HepG2 (cell line): ENCODE measurements at regions not wholly inside any gene's neighbourhood (a gene's known extent, or its start where the extent isn't known, plus 50 kb on each side); places are given as distances from the start of the nearest gene placed in this dataset.

Experiments
- CEBPG ChIP-seq: IDR thresholded peaks from 2 replicates; pipeline ENCODE4 v1.6.1; 2016
- FOXA3 ChIP-seq: IDR thresholded peaks from 2 replicates; pipeline ENCODE4 v1.6.1; 2016; ENCODE audit warnings: missing genetic modification reagents, missing compliant biosample characterization
- NFE2L1 ChIP-seq: sonication (generic); formaldehyde crosslinking; IDR thresholded peaks from 2 replicates; pipeline ENCODE4 v1.4.0; 2020; ENCODE audit warnings: missing genetic modification reagents, mild to moderate bottlenecking, borderline replicate concordance
- PCBP1 ChIP-seq: fragments of 200-400 bp; formaldehyde crosslinking; IDR thresholded peaks from 2 replicates; pipeline ENCODE4 v1.6.1; 2017; ENCODE audit warnings: mild to moderate bottlenecking, low read depth, low read length, borderline replicate concordance
- SMAD3 ChIP-seq: sonication (generic); formaldehyde crosslinking; IDR thresholded peaks from 2 replicates; pipeline ENCODE4 v1.4.0; 2020; ENCODE audit warnings: missing genetic modification reagents
- ZNF383 ChIP-seq: sonication (generic); formaldehyde crosslinking; IDR thresholded peaks from 2 replicates; pipeline ENCODE4 v1.4.0; 2020; ENCODE audit warnings: missing genetic modification reagents, mild to moderate bottlenecking, borderline replicate concordance
- ZNF572 ChIP-seq: sonication (generic); formaldehyde crosslinking; IDR thresholded peaks from 2 replicates; pipeline ENCODE4 v1.5.1; 2020; ENCODE audit warnings: mild to moderate bottlenecking, missing genetic modification reagents
- ZNF616 ChIP-seq: sonication (generic); formaldehyde crosslinking; IDR thresholded peaks from 2 replicates; pipeline ENCODE4 v1.5.0; 2020; ENCODE audit warnings: low read depth, mild to moderate bottlenecking, missing genetic modification reagents
- TF ChIP-seq, protein P1 (sequence below): sonication (generic); formaldehyde crosslinking; IDR thresholded peaks from 2 replicates; pipeline ENCODE4 v1.8.1; 2023; ENCODE audit warnings: missing genetic modification reagents, inconsistent platforms, borderline replicate concordance
- TF ChIP-seq, protein P2 (sequence below): sonication (generic); formaldehyde crosslinking; IDR thresholded peaks from 2 replicates; pipeline ENCODE4 v1.5.0; 2020; ENCODE audit warnings: mild to moderate bottlenecking, missing genetic modification reagents, moderate library complexity
- TF ChIP-seq, protein P3 (sequence below), 2 experiments: IDR thresholded peaks; 2 replicates each; pipeline ENCODE4 v1.6.1; 2011 to 2012; ENCODE audit warnings: low read length in 2 of 2, borderline replicate concordance in 1 of 2, low read depth in 1 of 2, mild to moderate bottlenecking in 1 of 2, moderate library complexity in 1 of 2
- TF ChIP-seq, protein P4 (sequence below): sonication (generic); formaldehyde crosslinking; IDR thresholded peaks from 2 replicates; pipeline ENCODE4 v1.4.0; 2020; ENCODE audit warnings: missing genetic modification reagents, mild to moderate bottlenecking, borderline replicate concordance

DNA sequence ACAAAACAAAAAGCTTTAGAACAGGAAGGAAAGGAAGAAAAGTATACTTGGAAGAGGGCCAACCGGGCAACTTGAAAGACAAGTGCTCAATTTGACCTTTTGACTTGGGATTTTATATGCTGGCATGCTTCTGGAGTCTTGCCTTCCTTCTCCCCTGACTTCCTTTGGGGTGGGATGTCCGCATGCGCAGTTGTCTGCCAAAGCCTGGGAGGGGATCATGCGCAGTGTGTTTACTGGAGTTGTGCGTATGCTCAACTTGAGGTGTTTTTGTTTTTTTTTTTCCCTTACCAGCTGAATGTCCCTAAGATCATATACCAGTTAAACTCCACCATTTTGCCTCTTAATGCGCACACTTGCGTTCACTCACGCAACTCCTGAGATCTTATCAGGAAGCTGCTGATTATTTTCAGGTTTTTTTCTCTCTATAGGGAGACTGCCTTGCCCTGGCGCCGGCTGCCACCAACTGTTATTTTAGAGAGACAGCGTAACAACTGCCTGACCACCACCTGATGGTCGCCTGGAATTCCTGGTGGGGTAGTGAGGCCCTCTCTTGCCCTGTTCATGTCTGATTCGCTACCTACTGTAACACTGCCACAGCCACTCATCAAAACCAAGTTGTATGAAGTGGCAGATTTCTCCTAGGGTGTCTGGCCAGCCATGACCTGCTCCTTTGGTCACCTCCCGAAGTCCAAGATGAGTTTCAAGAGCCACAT, 138.7 kb upstream of the ZNF644 start:
- TF ChIP-seq, protein P1, sequence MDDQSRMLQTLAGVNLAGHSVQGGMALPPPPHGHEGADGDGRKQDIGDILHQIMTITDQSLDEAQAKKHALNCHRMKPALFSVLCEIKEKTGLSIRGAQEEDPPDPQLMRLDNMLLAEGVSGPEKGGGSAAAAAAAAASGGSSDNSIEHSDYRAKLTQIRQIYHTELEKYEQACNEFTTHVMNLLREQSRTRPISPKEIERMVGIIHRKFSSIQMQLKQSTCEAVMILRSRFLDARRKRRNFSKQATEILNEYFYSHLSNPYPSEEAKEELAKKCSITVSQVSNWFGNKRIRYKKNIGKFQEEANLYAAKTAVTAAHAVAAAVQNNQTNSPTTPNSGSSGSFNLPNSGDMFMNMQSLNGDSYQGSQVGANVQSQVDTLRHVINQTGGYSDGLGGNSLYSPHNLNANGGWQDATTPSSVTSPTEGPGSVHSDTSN, result no peak
- TF ChIP-seq, protein P2, sequence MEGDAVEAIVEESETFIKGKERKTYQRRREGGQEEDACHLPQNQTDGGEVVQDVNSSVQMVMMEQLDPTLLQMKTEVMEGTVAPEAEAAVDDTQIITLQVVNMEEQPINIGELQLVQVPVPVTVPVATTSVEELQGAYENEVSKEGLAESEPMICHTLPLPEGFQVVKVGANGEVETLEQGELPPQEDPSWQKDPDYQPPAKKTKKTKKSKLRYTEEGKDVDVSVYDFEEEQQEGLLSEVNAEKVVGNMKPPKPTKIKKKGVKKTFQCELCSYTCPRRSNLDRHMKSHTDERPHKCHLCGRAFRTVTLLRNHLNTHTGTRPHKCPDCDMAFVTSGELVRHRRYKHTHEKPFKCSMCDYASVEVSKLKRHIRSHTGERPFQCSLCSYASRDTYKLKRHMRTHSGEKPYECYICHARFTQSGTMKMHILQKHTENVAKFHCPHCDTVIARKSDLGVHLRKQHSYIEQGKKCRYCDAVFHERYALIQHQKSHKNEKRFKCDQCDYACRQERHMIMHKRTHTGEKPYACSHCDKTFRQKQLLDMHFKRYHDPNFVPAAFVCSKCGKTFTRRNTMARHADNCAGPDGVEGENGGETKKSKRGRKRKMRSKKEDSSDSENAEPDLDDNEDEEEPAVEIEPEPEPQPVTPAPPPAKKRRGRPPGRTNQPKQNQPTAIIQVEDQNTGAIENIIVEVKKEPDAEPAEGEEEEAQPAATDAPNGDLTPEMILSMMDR (CRISPR knock-in tag), result no peak
- TF ChIP-seq NFE2L1 (CRISPR knock-in tag) (no peak), CEBPG (CRISPR knock-in tag) (no peak), SMAD3 (CRISPR knock-in tag) (no peak), PCBP1 (no peak), ZNF383 (CRISPR knock-in tag) (no peak), FOXA3 (no peak), ZNF616 (CRISPR knock-in tag) (no peak), ZNF572 (CRISPR knock-in tag) (no peak)
- TF ChIP-seq, protein P3, sequence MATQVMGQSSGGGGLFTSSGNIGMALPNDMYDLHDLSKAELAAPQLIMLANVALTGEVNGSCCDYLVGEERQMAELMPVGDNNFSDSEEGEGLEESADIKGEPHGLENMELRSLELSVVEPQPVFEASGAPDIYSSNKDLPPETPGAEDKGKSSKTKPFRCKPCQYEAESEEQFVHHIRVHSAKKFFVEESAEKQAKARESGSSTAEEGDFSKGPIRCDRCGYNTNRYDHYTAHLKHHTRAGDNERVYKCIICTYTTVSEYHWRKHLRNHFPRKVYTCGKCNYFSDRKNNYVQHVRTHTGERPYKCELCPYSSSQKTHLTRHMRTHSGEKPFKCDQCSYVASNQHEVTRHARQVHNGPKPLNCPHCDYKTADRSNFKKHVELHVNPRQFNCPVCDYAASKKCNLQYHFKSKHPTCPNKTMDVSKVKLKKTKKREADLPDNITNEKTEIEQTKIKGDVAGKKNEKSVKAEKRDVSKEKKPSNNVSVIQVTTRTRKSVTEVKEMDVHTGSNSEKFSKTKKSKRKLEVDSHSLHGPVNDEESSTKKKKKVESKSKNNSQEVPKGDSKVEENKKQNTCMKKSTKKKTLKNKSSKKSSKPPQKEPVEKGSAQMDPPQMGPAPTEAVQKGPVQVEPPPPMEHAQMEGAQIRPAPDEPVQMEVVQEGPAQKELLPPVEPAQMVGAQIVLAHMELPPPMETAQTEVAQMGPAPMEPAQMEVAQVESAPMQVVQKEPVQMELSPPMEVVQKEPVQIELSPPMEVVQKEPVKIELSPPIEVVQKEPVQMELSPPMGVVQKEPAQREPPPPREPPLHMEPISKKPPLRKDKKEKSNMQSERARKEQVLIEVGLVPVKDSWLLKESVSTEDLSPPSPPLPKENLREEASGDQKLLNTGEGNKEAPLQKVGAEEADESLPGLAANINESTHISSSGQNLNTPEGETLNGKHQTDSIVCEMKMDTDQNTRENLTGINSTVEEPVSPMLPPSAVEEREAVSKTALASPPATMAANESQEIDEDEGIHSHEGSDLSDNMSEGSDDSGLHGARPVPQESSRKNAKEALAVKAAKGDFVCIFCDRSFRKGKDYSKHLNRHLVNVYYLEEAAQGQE (IDR thresholded peaks at IDR 0.05; ENCODE audit: borderline replicate concordance in 1 of 2, low read depth in 1 of 2, low read length in 2 of 2), result no peak
- TF ChIP-seq, protein P4, sequence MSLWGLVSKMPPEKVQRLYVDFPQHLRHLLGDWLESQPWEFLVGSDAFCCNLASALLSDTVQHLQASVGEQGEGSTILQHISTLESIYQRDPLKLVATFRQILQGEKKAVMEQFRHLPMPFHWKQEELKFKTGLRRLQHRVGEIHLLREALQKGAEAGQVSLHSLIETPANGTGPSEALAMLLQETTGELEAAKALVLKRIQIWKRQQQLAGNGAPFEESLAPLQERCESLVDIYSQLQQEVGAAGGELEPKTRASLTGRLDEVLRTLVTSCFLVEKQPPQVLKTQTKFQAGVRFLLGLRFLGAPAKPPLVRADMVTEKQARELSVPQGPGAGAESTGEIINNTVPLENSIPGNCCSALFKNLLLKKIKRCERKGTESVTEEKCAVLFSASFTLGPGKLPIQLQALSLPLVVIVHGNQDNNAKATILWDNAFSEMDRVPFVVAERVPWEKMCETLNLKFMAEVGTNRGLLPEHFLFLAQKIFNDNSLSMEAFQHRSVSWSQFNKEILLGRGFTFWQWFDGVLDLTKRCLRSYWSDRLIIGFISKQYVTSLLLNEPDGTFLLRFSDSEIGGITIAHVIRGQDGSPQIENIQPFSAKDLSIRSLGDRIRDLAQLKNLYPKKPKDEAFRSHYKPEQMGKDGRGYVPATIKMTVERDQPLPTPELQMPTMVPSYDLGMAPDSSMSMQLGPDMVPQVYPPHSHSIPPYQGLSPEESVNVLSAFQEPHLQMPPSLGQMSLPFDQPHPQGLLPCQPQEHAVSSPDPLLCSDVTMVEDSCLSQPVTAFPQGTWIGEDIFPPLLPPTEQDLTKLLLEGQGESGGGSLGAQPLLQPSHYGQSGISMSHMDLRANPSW, result no peak
